ENCODE measurements at regions not wholly inside any gene's neighbourhood (a gene's known extent, or its start where the extent isn't known, plus 50 kb on each side); places are given as distances from the start of the nearest gene placed in this dataset.

DNA sequence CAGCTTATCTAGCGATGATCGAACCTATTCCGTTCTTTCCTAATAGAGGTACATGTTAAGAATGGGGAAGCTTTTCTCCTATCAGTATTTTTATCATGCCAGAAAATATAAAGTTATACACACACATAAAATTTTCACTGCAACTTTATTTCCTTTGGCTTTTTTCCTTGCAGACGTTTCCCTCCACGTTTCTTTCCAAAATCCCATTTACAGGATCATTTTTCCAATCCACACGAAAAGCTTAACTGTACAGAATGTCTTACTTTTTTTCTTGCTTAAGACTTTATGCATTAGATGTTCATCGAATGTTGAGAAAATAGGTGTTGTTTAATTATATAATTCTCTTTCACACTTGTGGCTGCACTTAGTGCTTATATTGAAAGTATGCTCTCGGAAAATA, 62.9 kb upstream of the HDGFL1 start:
- FAIRE-seq: no peak
- 73% methylated on average over 8 of the region's 8 CpGs for WGBS (ENCODE audit: missing lambda C conversion rate)
- no peak for ATAC-seq
- H3K27ac ChIP-seq: no peak overlapping the region
- TF ChIP-seq ZFP36 (IDR thresholded peaks at IDR 0.05; ENCODE audit: borderline replicate concordance, partially characterized antibody) (no peak), RFX5 (IDR thresholded peaks at IDR 0.05) (no peak), FOSB (CRISPR knock-in tag; IDR thresholded peaks at IDR 0.05) (no peak), HOXA7 (CRISPR knock-in tag; IDR thresholded peaks at IDR 0.05) (no peak), KDM5A (IDR thresholded peaks at IDR 0.05) (no peak), GATA3 (IDR thresholded peaks at IDR 0.05; ENCODE audit: borderline replicate concordance) (no peak), HEYL (CRISPR knock-in tag; IDR thresholded peaks at IDR 0.05) (no peak), TP53 (CRISPR knock-in tag; IDR thresholded peaks at IDR 0.05) (no peak), NR3C1 (IDR thresholded peaks at IDR 0.05) (no peak), SMC3 (IDR thresholded peaks at IDR 0.05) (no peak), JUN (IDR thresholded peaks at IDR 0.05) (no peak), CHD4 (IDR thresholded peaks at IDR 0.05; ENCODE audit: borderline replicate concordance) (no peak), HOXB13 (CRISPR knock-in tag; IDR thresholded peaks at IDR 0.05; ENCODE audit: low read depth) (no peak), HDAC2 (IDR thresholded peaks at IDR 0.05) (no peak), POLR2A (IDR thresholded peaks at IDR 0.05; ENCODE audit: low read length) (no peak), NPAS2 (CRISPR knock-in tag; IDR thresholded peaks at IDR 0.05; ENCODE audit: borderline replicate concordance) (no peak)
- TF ChIP-seq, protein P1, sequence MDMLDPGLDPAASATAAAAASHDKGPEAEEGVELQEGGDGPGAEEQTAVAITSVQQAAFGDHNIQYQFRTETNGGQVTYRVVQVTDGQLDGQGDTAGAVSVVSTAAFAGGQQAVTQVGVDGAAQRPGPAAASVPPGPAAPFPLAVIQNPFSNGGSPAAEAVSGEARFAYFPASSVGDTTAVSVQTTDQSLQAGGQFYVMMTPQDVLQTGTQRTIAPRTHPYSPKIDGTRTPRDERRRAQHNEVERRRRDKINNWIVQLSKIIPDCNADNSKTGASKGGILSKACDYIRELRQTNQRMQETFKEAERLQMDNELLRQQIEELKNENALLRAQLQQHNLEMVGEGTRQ (IDR thresholded peaks at IDR 0.05): no peak
- TF ChIP-seq, protein P2, sequence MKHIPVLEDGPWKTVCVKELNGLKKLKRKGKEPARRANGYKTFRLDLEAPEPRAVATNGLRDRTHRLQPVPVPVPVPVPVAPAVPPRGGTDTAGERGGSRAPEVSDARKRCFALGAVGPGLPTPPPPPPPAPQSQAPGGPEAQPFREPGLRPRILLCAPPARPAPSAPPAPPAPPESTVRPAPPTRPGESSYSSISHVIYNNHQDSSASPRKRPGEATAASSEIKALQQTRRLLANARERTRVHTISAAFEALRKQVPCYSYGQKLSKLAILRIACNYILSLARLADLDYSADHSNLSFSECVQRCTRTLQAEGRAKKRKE (CRISPR knock-in tag; IDR thresholded peaks at IDR 0.05; ENCODE audit: low read depth): no peak
- DNase-seq (ENCODE audit: low read depth in 1 of 2, low spot score in 1 of 2): no peak
- H3K4me3 ChIP-seq: no peak overlapping the region
- H3K4me1 ChIP-seq: no peaks in the 10 kb centered on the region
- ChIA-PET POLR2A (no interaction called here), CTCF (no interaction called here)
- H3K9me3 ChIP-seq: no peaks in the 10 kb centered on the region
- no peak overlapping the region for H3K4me2 ChIP-seq

DNA sequence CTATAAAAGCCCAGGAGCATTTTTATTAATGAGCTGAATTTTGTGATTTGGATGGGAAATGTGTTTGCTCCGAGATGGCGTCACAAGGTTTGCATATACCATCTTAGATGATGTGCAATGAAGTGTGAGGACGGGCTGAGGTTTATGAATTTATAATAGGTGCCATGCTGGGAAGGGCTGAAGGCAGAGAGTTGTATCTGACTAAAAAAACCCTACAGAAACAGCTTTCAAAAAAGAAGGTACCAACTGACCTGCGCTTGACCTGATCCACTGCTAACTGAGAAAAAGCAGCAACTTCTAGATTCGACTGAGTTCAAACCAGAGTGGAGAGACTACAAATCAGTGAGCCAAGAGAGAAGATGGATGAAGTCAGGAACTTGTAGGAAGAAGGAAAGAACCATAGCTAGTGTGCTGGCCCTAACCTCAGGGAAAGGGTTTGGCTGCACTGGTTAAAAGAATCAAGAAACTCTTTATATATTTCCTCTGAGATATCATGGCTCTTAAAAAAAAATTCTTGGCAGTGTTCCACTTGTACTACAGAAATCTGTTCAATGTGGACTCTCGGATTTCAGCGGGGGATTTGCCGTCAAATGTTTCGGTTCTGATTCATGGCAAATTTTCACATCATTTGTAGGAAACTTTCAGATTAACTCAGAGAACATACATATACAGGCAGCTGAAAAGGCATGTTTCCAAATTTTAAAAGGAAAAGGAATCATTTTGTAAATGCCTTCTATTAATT, 56.5 kb upstream of the HDGFL1 start:
- 75% methylated on average over 9 of the region's 9 CpGs for WGBS (ENCODE audit: missing lambda C conversion rate)
- Histone ChIP-seq H3K9me3 (no peaks in the 10 kb centered on the region), H3K4me3 (no peak overlapping the region), H3K4me1 (no peaks in the 10 kb centered on the region), H3K27ac (no peak overlapping the region), H3K4me2 (no peak overlapping the region)
- POLR2A ChIA-PET: no interaction called here
- no peak for TF ChIP-seq POLR2A (IDR thresholded peaks at IDR 0.05; ENCODE audit: low read length)
- no peak for TF ChIP-seq EHF (CRISPR knock-in tag; IDR thresholded peaks at IDR 0.05)
- ATAC-seq (no peak), DNase-seq (ENCODE audit: low read depth in 1 of 2, low spot score in 1 of 2) (no peak), FAIRE-seq (no peak)
- CTCF ChIA-PET: no interaction called here

DNA sequence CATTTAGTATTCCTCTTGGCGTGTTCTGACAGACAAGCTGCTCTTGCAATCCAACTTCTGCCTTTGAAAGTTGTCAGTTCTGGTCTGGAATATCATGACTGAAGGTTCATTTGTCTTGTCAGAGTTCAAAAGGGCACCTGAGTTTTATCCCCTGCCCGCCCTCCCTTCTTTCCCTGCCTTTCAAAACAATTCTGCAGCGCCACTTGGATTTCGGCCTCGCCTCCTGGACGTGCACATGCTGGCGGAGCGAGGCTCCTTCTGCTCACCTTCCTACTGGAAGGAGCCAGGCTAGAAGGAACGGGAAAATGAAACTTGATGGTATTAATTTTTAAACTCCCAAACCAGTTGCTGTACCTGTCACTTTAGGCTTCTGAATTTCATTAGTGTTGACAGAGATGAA, 55.7 kb upstream of the HDGFL1 start:
- CTCF ChIA-PET: no interaction called here
- no peaks in the 10 kb centered on the region for H3K4me1 ChIP-seq
- no peak for TF ChIP-seq ZNF302 (CRISPR knock-in tag; IDR thresholded peaks at IDR 0.05)
- TF ChIP-seq JUNB (IDR thresholded peaks at IDR 0.05): no peak
- no peak for TF ChIP-seq MYC (IDR thresholded peaks at IDR 0.05; ENCODE audit: borderline replicate concordance, low read length)
- TF ChIP-seq, protein P3, sequence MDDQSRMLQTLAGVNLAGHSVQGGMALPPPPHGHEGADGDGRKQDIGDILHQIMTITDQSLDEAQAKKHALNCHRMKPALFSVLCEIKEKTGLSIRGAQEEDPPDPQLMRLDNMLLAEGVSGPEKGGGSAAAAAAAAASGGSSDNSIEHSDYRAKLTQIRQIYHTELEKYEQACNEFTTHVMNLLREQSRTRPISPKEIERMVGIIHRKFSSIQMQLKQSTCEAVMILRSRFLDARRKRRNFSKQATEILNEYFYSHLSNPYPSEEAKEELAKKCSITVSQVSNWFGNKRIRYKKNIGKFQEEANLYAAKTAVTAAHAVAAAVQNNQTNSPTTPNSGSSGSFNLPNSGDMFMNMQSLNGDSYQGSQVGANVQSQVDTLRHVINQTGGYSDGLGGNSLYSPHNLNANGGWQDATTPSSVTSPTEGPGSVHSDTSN (IDR thresholded peaks at IDR 0.05): no peak
- no peak for TF ChIP-seq CBX2 (IDR thresholded peaks at IDR 0.05; ENCODE audit: borderline replicate concordance, low read depth)
- no peak for TF ChIP-seq GATA3 (IDR thresholded peaks at IDR 0.05; ENCODE audit: borderline replicate concordance)
- TF ChIP-seq HOXA7 (CRISPR knock-in tag; IDR thresholded peaks at IDR 0.05): no peak
- TF ChIP-seq SREBF2 (IDR thresholded peaks at IDR 0.05): no peak
- no peak for TF ChIP-seq FOSL2 (IDR thresholded peaks at IDR 0.05)
- TF ChIP-seq FOSL2 (CRISPR knock-in tag; IDR thresholded peaks at IDR 0.05): no peak
- TF ChIP-seq RNF2 (IDR thresholded peaks at IDR 0.05; ENCODE audit: borderline replicate concordance, low read depth): no peak
- no peak overlapping the region for H3K4me3 ChIP-seq
- no peak for ATAC-seq
- FAIRE-seq: no peak
- no peak for DNase-seq (ENCODE audit: low read depth in 1 of 2, low spot score in 1 of 2)
- no peaks in the 10 kb centered on the region for H3K9me3 ChIP-seq
- H3K4me2 ChIP-seq: no peak overlapping the region
- WGBS (ENCODE audit: missing lambda C conversion rate): 92% methylated on average over 7 of the region's 9 CpGs
- no peak overlapping the region for H3K27ac ChIP-seq
- POLR2A ChIA-PET: no interaction called here
